HG02943 (cell line): ENCODE measurements at regions not wholly inside any gene's neighbourhood (a gene's known extent, or its start where the extent isn't known, plus 50 kb on each side); places are given as distances from the start of the nearest gene placed in this dataset.

ENCODE experiments used
- ATAC-seq: cut with Tn5 transposase; IDR thresholded peaks from one replicate; pipeline ENCODE4 v1.9.1; 2021; ENCODE audit warnings: mild to moderate bottlenecking, low read depth, moderate library complexity; ENCODE audit not compliant: unreplicated experiment

- ATAC-seq, result no peak
Observed at GRCh38 chr18:40868110-40868858, 1086.8 kb upstream of the PIK3C3 start.

DNA sequence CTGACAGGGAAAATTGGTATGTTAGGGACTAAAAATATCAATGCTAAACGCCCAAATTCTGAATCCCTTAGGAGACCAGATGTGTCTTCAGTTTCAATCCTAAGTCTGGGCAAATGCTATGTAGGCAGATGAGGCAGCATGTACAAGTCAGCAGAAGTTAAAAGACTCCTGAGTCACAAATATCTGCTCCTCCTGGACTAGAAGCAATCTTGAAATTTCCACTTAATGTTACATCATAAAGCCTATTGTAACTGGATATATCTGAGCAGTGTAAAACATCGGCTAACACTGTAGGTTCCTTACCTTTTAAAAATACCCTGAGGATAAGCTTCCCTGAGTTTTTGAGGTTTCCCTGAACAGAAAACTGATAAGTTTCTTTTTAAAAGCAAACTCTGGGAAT is 1087.6 kb upstream of the PIK3C3 start:
- ATAC-seq, result no peak

DNA sequence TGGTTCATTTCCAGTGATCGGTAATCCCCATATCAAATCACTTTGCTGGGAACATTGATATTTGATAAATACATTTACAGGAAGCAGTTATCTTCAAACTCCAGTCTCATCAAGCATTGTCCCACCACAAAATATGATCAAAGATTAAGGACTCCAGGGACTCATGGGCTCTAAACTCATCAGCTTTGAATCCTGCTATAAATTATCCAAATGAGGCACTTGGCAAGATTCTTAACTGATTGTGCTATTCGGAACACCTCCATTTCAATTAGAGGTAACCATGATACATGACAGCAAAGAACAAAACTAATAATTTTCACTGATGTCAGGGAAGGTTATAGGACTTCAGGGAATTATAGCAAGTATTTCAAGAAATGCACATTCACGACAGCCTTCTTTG is 1088.1 kb upstream of the PIK3C3 start:
- ATAC-seq, result no peak

DNA sequence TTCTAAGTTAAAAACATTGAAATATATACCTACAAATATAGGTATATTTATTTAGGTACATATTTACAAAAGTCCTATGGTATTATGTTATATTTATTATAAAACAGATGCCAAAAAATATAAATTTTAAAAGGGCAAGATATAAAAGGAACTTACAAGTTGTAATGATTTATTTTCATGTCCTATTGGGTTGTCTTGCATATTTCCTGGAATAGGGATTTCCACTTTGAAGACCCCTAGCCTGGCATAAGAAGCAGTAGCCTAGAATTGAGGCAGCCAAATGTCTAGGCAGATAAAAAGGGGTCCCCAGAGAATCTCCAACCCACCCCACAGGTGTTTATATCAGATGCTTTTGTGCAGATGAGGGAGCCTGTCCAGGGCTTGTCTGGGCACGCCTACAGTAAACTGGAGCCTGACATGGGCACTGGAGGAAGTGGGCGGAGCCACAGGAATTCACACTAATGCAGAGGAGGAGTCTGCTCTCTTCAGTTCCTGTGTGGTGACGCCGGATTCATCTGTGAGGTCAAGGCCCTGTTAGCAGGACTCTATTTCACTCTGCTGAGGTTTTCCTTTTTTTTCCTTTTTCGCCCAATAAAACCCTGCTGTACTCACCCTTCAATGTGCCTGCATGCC is 1088.9 kb upstream of the PIK3C3 start:
- no peak for ATAC-seq

- ATAC-seq, result no peak
Observed at GRCh38 chr18:40864846-40865245, 1090.2 kb upstream of the PIK3C3 start.

DNA sequence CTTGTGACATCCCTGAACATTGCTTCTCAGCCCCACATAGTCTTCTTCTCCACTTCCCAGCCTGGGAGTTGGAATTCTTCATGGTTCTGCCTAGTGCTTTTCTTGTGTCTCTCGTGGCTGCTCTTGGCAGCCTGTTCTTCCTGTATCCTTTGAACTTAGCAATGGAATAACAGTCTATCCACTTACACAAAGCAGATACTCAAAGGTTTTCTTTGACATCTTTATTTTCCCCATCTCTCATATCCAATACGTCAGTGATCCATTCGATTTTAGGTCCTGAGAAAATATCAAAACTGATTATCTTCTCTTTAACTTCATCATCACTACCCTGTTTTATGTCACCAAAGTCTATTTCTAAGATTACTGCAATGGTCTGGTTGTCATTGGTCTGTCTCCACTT is 1091.2 kb upstream of the PIK3C3 start:
- no peak for ATAC-seq

DNA sequence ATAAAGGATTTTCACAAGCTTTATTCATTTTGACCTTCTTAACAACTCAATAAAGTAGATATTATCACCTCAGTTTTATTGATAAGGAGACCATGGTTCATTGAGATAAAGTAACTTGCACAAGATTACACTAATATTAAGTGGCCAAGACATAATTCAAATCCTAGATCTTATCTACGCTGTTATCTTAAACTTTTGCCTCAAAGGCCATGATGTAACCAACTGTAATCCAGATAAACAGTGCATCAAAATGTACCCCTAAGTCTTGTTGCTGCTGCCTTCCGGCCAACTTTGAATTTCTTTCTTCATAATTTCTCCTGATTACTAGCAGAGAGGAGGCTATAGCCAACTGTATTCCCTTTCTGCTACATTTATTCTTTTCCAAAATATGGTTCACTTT is 1094.8 kb upstream of the PIK3C3 start:
- ATAC-seq, result no peak

- no peak for ATAC-seq
Observed at GRCh38 chr18:40855661-40856060, 1099.4 kb upstream of the PIK3C3 start.

DNA sequence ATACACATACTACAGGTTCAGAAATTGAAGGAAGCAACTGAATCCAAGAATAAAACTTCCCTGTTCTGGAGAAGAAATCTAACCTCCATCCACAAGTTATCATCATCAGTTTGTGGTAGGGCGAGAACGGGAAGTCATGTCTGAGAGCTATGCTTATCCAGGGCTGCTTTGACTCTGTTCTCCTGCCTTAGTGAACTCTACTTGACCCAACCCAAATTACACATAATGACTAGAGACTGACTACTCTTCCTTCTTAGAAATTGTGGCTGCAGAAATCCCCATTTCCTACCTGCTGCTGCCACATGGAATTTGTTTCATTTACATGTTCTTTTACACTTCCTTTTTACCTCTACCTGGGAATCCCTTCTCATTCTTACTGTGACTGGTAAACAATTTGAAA is 1102.6 kb upstream of the PIK3C3 start:
- no peak for ATAC-seq

GRCh38 chr18:40851014-40851429 is 1104.0 kb upstream of the PIK3C3 start:
- ATAC-seq, result no peak

DNA sequence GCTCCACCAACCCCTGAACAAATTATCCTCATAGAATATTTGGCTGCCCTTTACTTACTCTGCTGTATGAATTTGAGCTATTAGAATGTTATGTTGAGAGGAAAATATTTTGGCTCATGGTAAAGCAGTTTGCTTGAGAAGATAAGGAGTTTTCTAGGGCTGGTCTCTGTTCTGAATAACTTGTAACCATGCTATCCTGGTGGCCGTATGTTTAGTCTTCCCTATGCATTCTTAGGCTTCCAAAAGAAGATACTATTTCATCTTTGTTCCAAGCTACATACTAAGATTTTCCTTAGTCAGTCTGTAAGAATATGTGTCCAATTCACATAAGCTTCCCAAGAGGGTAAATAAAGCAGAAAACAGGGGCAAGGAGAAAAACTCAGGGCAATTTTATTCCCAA is 1105.1 kb upstream of the PIK3C3 start:
- ATAC-seq, result no peak

DNA sequence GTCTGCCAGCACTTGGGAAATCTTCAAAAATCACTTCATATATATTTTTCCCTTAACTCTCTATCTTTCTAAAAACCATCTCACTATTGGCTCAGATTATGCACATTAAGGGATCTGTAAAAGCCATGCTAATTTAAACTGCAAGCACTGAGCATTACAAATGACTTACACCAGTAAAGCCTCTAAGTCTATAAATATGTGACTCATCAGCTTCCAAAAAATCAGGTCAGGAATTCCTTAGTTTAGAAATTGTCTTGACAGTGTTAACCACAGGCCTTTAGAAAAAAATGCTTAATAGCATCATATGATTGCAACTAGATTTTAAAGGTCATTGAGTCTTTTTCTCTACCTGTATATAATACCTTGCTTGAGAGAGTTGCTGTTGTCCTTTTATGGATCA is 1113.6 kb upstream of the PIK3C3 start:
- no peak for ATAC-seq

- ATAC-seq, result no peak
Observed at GRCh38 chr18:40841063-40841462, 1114.0 kb upstream of the PIK3C3 start.

- ATAC-seq, result no peak
Observed at GRCh38 chr18:40832362-40832761, 1122.7 kb upstream of the PIK3C3 start.

GRCh38 chr18:40824291-40824690 is 1130.7 kb upstream of the PIK3C3 start:
- ATAC-seq, result no peak

- ATAC-seq, result no peak
Observed at GRCh38 chr18:40821596-40822243, 1133.3 kb upstream of the PIK3C3 start.

GRCh38 chr18:40812981-40813515 is 1142.0 kb upstream of the PIK3C3 start:
- ATAC-seq, result no peak

- ATAC-seq, result no peak
Observed at GRCh38 chr18:40810372-40810771, 1144.7 kb upstream of the PIK3C3 start.

DNA sequence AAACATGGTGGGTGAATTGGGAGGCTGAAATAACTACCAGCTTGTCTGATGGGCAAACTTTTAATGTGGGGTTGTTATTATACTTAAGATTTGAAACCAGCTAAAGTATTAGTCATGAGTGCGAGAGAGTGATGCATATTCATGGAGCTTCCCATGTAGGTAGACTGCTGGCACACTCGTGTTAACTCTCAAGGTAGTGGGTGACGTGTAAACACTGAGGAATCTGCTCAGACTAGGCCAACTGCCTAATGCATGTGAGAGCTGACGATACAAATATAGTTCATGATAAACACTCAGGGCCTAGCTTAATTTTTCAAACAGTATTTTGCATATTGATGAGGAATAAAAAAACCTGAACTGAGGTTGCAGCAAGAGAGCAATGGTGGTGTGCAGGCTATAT is 1165.7 kb upstream of the PIK3C3 start:
- ATAC-seq, result no peak

DNA sequence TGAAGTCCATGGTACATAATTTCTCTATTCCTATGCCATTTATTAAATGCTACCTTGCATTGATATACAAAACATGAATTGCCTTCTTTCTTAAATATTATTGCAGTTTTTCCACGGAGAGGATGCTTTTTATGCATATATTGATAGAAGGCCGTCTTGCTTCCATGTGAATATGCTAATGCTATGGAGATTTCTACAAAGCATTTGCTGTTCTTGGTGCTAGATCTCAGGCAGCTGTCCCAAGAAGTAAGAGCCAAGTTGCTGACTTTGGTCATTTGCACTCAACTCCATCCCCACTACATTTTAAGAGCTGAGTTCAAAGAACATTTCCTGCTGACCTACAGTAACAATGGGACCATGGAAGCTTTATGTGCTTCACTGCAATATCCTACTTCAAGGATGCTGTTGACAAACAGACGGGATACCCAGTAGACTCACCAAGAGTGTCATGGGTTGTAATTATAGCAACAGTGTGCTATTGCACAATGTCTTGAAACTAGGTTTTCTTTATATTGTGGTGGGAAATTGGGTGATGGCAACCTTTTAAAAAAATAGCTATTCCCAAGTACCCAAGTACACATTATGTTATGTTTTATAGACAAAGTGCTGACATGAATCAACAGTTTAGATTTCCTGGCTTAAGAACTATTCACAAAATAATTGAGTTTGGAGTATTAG is 1172.4 kb upstream of the PIK3C3 start:
- ATAC-seq, result no peak

GRCh38 chr18:40769786-40770185 is 1185.2 kb upstream of the PIK3C3 start:
- ATAC-seq, result no peak
